ENCODE measurements at regions not wholly inside any gene's neighbourhood (a gene's known extent, or its start where the extent isn't known, plus 50 kb on each side); places are given as distances from the start of the nearest gene placed in this dataset.

DNA sequence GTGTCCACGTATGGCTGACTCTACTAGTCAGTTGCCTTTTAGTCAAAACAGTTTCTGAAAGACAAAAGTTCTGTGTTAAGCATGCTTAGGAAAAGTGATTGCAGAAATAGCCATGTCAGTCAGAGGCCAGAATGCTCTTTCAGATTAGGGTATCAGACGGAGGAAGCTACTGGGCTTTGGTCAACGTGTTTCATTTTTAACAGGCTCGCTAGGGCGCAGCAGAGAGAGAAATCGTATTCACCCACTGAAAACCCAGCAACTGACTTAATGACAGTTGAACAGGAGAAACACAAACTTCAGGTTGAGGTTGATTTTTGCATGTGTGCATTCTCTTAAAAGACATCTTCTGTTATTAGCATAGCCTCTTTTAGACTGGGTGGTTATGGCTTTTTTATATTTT is 322.6 kb upstream of the KIAA1217 start:
- Histone ChIP-seq H3K36me3 (replicated peaks; ENCODE audit: low read depth, low read length) (no peaks in the 10 kb centered on the region), H3K27me3 (ENCODE audit: low read depth, low read length) (no peaks in the 10 kb centered on the region), H3K27ac (ENCODE audit: low read length) (no peak overlapping the region), H3K9ac (ENCODE audit: low read length) (no peak overlapping the region), H3K9me3 (ENCODE audit: insufficient read depth, low read length) (no peaks in the 10 kb centered on the region), H3K4me1 (ENCODE audit: low read length) (no peaks in the 10 kb centered on the region), H3K4me3 (ENCODE audit: low read length) (no peak overlapping the region), H2AFZ (ENCODE audit: low read depth, low read length) (no peak overlapping the region), H4K20me1 (ENCODE audit: insufficient read depth, low read length) (no peaks in the 10 kb centered on the region), H3K79me2 (ENCODE audit: low read length) (no peaks in the 10 kb centered on the region), H3K4me2 (ENCODE audit: low read length) (no peak overlapping the region)
- TF ChIP-seq CTCF (IDR thresholded peaks at IDR 0.05; ENCODE audit: low read depth, low read length) (no peak), EZH2phosphoT487 (IDR thresholded peaks at IDR 0.05; ENCODE audit: low read depth) (no peak)

GRCh38 chr10:23891301-23891700 is 317.6 kb upstream of the KIAA1217 start:
- H4K20me1 ChIP-seq (ENCODE audit: insufficient read depth, low read length) = no peaks in the 10 kb centered on the region
- H3K36me3 ChIP-seq (replicated peaks; ENCODE audit: low read depth, low read length) = no peaks in the 10 kb centered on the region
- no peak overlapping the region for H3K27ac ChIP-seq (ENCODE audit: low read length)
- H2AFZ ChIP-seq (ENCODE audit: low read depth, low read length) = no peak overlapping the region
- no peaks in the 10 kb centered on the region for H3K79me2 ChIP-seq (ENCODE audit: low read length)
- no peak overlapping the region for H3K4me3 ChIP-seq (ENCODE audit: low read length)
- no peak for TF ChIP-seq EZH2phosphoT487 (IDR thresholded peaks at IDR 0.05; ENCODE audit: low read depth)
- no peak for TF ChIP-seq CTCF (IDR thresholded peaks at IDR 0.05; ENCODE audit: low read depth, low read length)
- no peak overlapping the region for H3K9ac ChIP-seq (ENCODE audit: low read length)
- H3K4me2 ChIP-seq (ENCODE audit: low read length) = no peak overlapping the region
- no peaks in the 10 kb centered on the region for H3K27me3 ChIP-seq (ENCODE audit: low read depth, low read length)
- no peaks in the 10 kb centered on the region for H3K9me3 ChIP-seq (ENCODE audit: insufficient read depth, low read length)
- no peaks in the 10 kb centered on the region for H3K4me1 ChIP-seq (ENCODE audit: low read length)

DNA sequence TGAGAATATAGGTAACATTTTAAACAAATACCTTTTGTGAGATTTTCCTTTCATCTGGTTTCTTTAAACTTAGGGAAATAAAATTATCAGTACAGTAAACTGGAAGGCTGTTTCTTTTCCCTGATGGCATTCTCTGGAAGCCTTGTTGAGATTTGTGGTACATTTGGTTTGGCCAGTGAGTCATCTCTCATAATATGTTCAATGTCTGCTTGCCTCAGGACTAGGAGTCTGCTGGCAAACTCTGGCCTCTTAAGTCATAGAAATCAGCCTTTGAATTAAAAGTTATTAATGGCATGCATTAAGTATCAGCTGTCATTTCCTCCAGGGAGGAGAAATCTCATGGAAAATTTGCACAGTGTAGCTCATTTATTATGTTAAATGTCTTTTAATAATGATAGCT is 316.6 kb upstream of the KIAA1217 start:
- Histone ChIP-seq H3K9ac (ENCODE audit: low read length) (no peak overlapping the region), H3K4me2 (ENCODE audit: low read length) (no peak overlapping the region), H3K9me3 (ENCODE audit: insufficient read depth, low read length) (no peaks in the 10 kb centered on the region), H2AFZ (ENCODE audit: low read depth, low read length) (no peak overlapping the region), H3K4me1 (ENCODE audit: low read length) (no peaks in the 10 kb centered on the region), H4K20me1 (ENCODE audit: insufficient read depth, low read length) (no peaks in the 10 kb centered on the region), H3K79me2 (ENCODE audit: low read length) (no peaks in the 10 kb centered on the region), H3K4me3 (ENCODE audit: low read length) (no peak overlapping the region), H3K27ac (ENCODE audit: low read length) (no peak overlapping the region), H3K36me3 (replicated peaks; ENCODE audit: low read depth, low read length) (no peaks in the 10 kb centered on the region), H3K27me3 (ENCODE audit: low read depth, low read length) (no peaks in the 10 kb centered on the region)
- no peak for TF ChIP-seq CTCF (IDR thresholded peaks at IDR 0.05; ENCODE audit: low read depth, low read length)
- TF ChIP-seq EZH2phosphoT487 (IDR thresholded peaks at IDR 0.05; ENCODE audit: low read depth) = no peak

GRCh38 chr10:23897267-23897666 is 311.7 kb upstream of the KIAA1217 start:
- Histone ChIP-seq H3K27ac (ENCODE audit: low read length) (no peak overlapping the region), H3K9ac (ENCODE audit: low read length) (no peak overlapping the region), H3K9me3 (ENCODE audit: insufficient read depth, low read length) (no peaks in the 10 kb centered on the region), H3K4me1 (ENCODE audit: low read length) (no peaks in the 10 kb centered on the region), H3K36me3 (replicated peaks; ENCODE audit: low read depth, low read length) (no peaks in the 10 kb centered on the region), H3K27me3 (ENCODE audit: low read depth, low read length) (no peaks in the 10 kb centered on the region), H3K79me2 (ENCODE audit: low read length) (no peaks in the 10 kb centered on the region), H3K4me2 (ENCODE audit: low read length) (no peak overlapping the region), H3K4me3 (ENCODE audit: low read length) (no peak overlapping the region), H4K20me1 (ENCODE audit: insufficient read depth, low read length) (no peaks in the 10 kb centered on the region), H2AFZ (ENCODE audit: low read depth, low read length) (no peak overlapping the region)
- TF ChIP-seq CTCF (IDR thresholded peaks at IDR 0.05; ENCODE audit: low read depth, low read length) (no peak), EZH2phosphoT487 (IDR thresholded peaks at IDR 0.05; ENCODE audit: low read depth) (no peak)
